ENCODE measurements at regions not wholly inside any gene's neighbourhood (a gene's known extent, or its start where the extent isn't known, plus 50 kb on each side); places are given as distances from the start of the nearest gene placed in this dataset.

DNA sequence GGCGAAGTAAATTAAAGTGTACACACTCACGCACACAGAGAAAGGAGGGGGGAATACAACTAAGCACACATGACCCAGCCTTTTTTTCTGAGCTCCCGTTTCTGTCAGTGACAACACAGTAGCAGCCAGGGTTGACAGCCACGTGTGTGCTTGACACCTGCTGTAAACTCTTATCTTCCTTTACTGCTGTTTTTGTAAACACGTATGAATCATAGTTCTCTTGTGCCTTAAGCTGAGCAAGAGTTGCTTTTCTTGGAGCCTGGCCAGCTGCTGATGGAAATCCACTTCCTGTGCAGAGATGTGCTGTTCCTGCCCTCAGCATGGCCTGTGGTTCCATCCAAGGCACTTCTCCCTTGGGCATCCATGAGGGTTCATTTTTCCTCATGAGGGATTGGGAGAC is 561.9 kb downstream of the GALR1 start:
- no peak overlapping the region for H3K4me3 ChIP-seq
- no peaks in the 10 kb centered on the region for H3K36me3 ChIP-seq
- no peak overlapping the region for H3K27ac ChIP-seq
- no peak for TF ChIP-seq CTCF (IDR thresholded peaks at IDR 0.05)
- intact Hi-C loops (cut with DNase I; ENCODE audit: low total_unique reads), result no loop called here
- no peaks in the 10 kb centered on the region for H3K4me1 ChIP-seq
- no peaks in the 10 kb centered on the region for H3K9me3 ChIP-seq
- H3K27me3 ChIP-seq, result no peaks in the 10 kb centered on the region
- DNase-seq, result no peak

GRCh38 chr18:77815666-77816338 is 566.2 kb downstream of the GALR1 start:
- Histone ChIP-seq H3K36me3 (no peaks in the 10 kb centered on the region), H3K27me3 (no peaks in the 10 kb centered on the region), H3K9me3 (peaks cover 0 to 6% (median 0%) of the 10 kb centered on the region in 3 donors), H3K27ac (no peak overlapping the region), H3K4me1 (no peaks in the 10 kb centered on the region), H3K4me3 (no peak overlapping the region)
- no peak for DNase-seq
- intact Hi-C loops (cut with DNase I; ENCODE audit: low total_unique reads), result no loop called here
- TF ChIP-seq CTCF (IDR thresholded peaks at IDR 0.05), result no peak

- H3K36me3 ChIP-seq, result no peaks in the 10 kb centered on the region
- DNase-seq, result no peak
- H3K4me1 ChIP-seq, result no peaks in the 10 kb centered on the region
- no peaks in the 10 kb centered on the region for H3K27me3 ChIP-seq
- no peak overlapping the region for H3K27ac ChIP-seq
- intact Hi-C loops (cut with DNase I; ENCODE audit: low total_unique reads), result no loop called here
- TF ChIP-seq CTCF (IDR thresholded peaks at IDR 0.05), result no peak
- H3K9me3 ChIP-seq, result peaks cover 0 to 6% (median 0%) of the 10 kb centered on the region in 3 donors
- H3K4me3 ChIP-seq, result no peak overlapping the region
These were observed 568.7 kb downstream of the GALR1 start for GRCh38 chr18:77818328-77818727.

DNA sequence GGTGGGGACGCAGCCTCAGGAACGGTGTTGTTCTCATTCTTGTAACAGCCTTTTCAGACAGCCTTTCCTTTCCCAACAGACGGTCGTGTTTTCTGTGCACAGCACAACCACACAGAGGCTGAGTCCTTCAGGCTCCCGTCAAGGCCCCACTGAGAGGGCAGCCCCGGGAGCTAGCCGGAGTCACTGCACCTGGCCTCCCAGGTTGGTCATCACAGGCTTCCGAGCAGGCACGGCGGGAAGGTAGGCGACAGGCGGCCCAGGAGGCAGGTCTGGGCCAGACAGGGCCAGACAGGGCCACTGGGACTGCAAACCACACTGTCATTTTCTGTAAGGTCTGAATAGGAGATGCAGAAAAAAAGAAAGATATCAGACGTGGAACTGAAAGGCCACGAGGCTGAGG is 570.8 kb downstream of the GALR1 start:
- no peaks in the 10 kb centered on the region for H3K4me1 ChIP-seq
- H3K9me3 ChIP-seq, result peaks cover 0 to 6% (median 0%) of the 10 kb centered on the region in 3 donors
- H3K36me3 ChIP-seq, result no peaks in the 10 kb centered on the region
- no peak overlapping the region for H3K27ac ChIP-seq
- no peak for DNase-seq
- no peak for TF ChIP-seq CTCF (IDR thresholded peaks at IDR 0.05)
- no peak overlapping the region for H3K4me3 ChIP-seq
- intact Hi-C loops (cut with DNase I; ENCODE audit: low total_unique reads), result no loop called here
- no peaks in the 10 kb centered on the region for H3K27me3 ChIP-seq

DNA sequence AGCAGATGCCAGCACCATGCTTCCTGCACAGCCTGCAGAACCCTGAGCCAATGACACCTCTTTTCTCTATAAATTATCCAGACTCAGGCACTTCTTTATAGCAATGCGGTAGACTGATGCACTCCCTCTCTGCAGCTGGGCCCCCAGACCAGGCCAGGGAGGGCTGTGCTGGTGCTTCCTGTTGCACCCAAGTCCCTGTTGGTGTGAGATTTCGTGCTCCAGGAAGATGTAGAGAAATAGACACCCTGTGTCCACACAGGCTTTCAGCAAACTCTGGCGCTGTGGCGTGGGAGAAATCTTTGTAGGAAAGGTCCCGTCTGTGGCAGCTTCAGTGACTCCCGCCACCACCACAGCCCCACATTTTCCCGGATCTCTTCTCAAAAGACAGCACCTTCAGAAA is 572.2 kb downstream of the GALR1 start:
- no peaks in the 10 kb centered on the region for H3K4me1 ChIP-seq
- intact Hi-C loops (cut with DNase I; ENCODE audit: low total_unique reads), result no loop called here
- no peaks in the 10 kb centered on the region for H3K36me3 ChIP-seq
- peaks cover 0 to 6% (median 0%) of the 10 kb centered on the region in 3 donors for H3K9me3 ChIP-seq
- TF ChIP-seq CTCF (IDR thresholded peaks at IDR 0.05), result no peak
- no peak overlapping the region for H3K4me3 ChIP-seq
- no peaks in the 10 kb centered on the region for H3K27me3 ChIP-seq
- H3K27ac ChIP-seq, result no peak overlapping the region
- no peak for DNase-seq

- Histone ChIP-seq H3K4me3 (no peak overlapping the region), H3K27ac (no peak overlapping the region), H3K4me1 (no peaks in the 10 kb centered on the region), H3K27me3 (no peaks in the 10 kb centered on the region), H3K9me3 (peaks cover 0 to 10% (median 0%) of the 10 kb centered on the region in 3 donors), H3K36me3 (no peaks in the 10 kb centered on the region)
- DNase-seq, result no peak
- TF ChIP-seq CTCF (IDR thresholded peaks at IDR 0.05), result no peak
- intact Hi-C loops (cut with DNase I; ENCODE audit: low total_unique reads), result no loop called here
These were observed 573.0 kb downstream of the GALR1 start for GRCh38 chr18:77822632-77823031.
